ENCODE measurements at regions not wholly inside any gene's neighbourhood (a gene's known extent, or its start where the extent isn't known, plus 50 kb on each side); places are given as distances from the start of the nearest gene placed in this dataset.

GRCh38 chr14:22159957-22160356, 429.1 kb downstream of the DAD1 start:
- no peaks in the 10 kb centered on the region for H3K4me1 ChIP-seq (ENCODE audit: low read depth)
- H3K27me3 ChIP-seq, result peaks cover 2% of the 10 kb centered on the region
- TF ChIP-seq CTCF (IDR thresholded peaks at IDR 0.05; ENCODE audit: low read depth, low read length), result no peak
- H3K9me3 ChIP-seq (ENCODE audit: low read depth), result no peaks in the 10 kb centered on the region
- DNase-seq (ENCODE audit: low read depth in 1 of 2, low spot score in 1 of 2), result no peak
- H3K27ac ChIP-seq, result no peak overlapping the region
- no peak overlapping the region for H3K4me3 ChIP-seq
- H3K36me3 ChIP-seq, result no peaks in the 10 kb centered on the region

- Histone ChIP-seq H3K4me3 (no peak overlapping the region), H3K36me3 (no peaks in the 10 kb centered on the region), H3K9me3 (ENCODE audit: low read depth) (no peaks in the 10 kb centered on the region), H3K27ac (no peak overlapping the region), H3K4me1 (ENCODE audit: low read depth) (no peaks in the 10 kb centered on the region), H3K27me3 (peaks cover 2% of the 10 kb centered on the region)
- no peak for DNase-seq (ENCODE audit: low read depth in 1 of 2, low spot score in 1 of 2)
- no peak for TF ChIP-seq CTCF (IDR thresholded peaks at IDR 0.05; ENCODE audit: low read depth, low read length)
Observed at GRCh38 chr14:22159099-22159498, 429.9 kb downstream of the DAD1 start.

GRCh38 chr14:22158560-22158959, 430.5 kb downstream of the DAD1 start:
- Histone ChIP-seq H3K4me3 (no peak overlapping the region), H3K27ac (no peak overlapping the region), H3K36me3 (no peaks in the 10 kb centered on the region), H3K27me3 (peaks cover 2% of the 10 kb centered on the region), H3K4me1 (ENCODE audit: low read depth) (no peaks in the 10 kb centered on the region), H3K9me3 (ENCODE audit: low read depth) (no peaks in the 10 kb centered on the region)
- no peak for TF ChIP-seq CTCF (IDR thresholded peaks at IDR 0.05; ENCODE audit: low read depth, low read length)
- DNase-seq (ENCODE audit: low read depth in 1 of 2, low spot score in 1 of 2), result no peak

- Histone ChIP-seq H3K9me3 (ENCODE audit: low read depth) (no peaks in the 10 kb centered on the region), H3K36me3 (no peaks in the 10 kb centered on the region), H3K4me1 (ENCODE audit: low read depth) (no peaks in the 10 kb centered on the region), H3K27ac (no peak overlapping the region), H3K4me3 (no peak overlapping the region), H3K27me3 (no peaks in the 10 kb centered on the region)
- no peak for DNase-seq (ENCODE audit: low read depth in 1 of 2, low spot score in 1 of 2)
- TF ChIP-seq CTCF (IDR thresholded peaks at IDR 0.05; ENCODE audit: low read depth, low read length), result no peak
Observed at GRCh38 chr14:22155571-22155970, 433.5 kb downstream of the DAD1 start.

GRCh38 chr14:22152903-22153302, 436.1 kb downstream of the DAD1 start:
- Histone ChIP-seq H3K36me3 (no peaks in the 10 kb centered on the region), H3K4me1 (ENCODE audit: low read depth) (no peaks in the 10 kb centered on the region), H3K27me3 (no peaks in the 10 kb centered on the region), H3K4me3 (no peak overlapping the region), H3K27ac (no peak overlapping the region), H3K9me3 (ENCODE audit: low read depth) (no peaks in the 10 kb centered on the region)
- DNase-seq (ENCODE audit: low read depth in 1 of 2, low spot score in 1 of 2), result no peak
- TF ChIP-seq CTCF (IDR thresholded peaks at IDR 0.05; ENCODE audit: low read depth, low read length), result no peak
